ENCODE measurements at regions not wholly inside any gene's neighbourhood (a gene's known extent, or its start where the extent isn't known, plus 50 kb on each side); places are given as distances from the start of the nearest gene placed in this dataset.

DNA sequence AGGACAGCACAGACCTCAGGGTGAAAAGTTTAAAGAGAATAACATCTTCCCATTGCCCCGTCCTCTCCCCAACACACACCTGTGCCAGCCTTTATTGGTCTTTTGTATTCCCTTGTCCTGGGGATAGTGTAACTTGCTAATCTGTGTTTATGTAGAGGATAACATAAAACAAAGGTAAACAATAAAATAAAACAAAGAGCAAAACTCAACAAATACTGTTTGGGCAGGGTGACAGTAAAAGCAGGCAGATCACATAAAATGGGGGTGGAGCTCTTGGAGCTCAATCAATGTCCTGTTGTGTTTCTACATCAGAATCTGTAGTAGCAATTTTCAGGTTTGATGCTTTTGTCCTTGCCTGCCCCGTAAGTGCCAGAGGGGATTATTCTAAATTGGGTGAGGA, 1939.7 kb downstream of the TP53TG3F start:
- no peak for FAIRE-seq

DNA sequence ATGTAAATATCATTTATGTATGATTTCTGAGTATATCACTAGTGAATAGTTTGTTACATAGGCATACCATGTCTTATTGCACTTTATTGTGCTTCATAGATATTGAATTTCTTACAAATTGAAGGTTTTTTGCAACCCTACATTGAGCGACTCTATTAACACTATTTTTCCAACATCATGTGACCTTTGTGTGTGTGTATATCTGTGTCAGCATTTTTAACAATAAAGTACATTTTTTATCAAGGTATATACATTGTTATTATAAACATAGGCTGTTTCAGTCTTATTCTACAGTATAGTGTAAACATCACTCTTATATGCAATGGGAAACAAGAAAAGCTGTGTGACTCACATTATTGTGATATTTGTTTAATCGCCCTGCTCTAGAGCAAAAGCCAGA, 1944.9 kb downstream of the TP53TG3F start:
- FAIRE-seq: no peak

DNA sequence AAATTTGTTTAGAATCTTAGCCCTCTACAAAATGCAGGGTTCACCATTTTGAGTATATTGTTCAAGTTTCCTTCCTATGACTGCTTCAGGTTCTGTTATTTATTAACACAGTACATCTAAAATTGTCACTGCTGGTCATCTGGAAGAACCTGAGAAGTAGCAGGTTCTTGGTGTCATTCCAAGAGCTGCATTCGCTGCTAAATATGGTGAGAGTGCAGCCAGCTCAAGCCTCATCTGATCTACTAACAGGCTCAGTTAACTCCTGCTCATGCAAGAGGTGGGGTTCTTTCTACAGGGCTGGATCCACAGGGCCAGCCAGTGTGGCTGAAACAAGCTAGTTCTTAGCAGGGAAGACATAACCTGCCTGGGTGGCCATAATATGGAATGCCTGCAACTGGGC, 1946.1 kb downstream of the TP53TG3F start:
- no peak for FAIRE-seq

DNA sequence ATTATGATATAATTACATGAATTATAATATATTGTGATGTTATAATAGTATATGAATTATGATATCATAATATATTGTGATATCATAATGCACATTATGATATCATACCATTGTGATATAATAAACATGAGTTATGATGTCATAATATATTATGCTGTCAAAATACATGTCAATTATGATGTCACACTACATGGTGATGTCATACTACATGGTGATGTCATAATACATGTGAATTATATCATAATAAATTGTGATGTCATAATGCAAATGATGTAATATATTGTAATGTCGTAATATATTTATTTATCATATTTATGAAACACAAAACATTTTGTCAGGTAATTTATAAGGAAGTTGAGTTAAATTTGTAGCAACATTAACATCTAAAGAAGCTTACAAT, 1950.1 kb downstream of the TP53TG3F start:
- FAIRE-seq: peak; percentile 53

- FAIRE-seq: no peak
Observed at GRCh38 chr16:35410438-35410837, 1951.0 kb downstream of the TP53TG3F start.

- no peak for FAIRE-seq
Observed at GRCh38 chr16:35411156-35411555, 1951.7 kb downstream of the TP53TG3F start.

DNA sequence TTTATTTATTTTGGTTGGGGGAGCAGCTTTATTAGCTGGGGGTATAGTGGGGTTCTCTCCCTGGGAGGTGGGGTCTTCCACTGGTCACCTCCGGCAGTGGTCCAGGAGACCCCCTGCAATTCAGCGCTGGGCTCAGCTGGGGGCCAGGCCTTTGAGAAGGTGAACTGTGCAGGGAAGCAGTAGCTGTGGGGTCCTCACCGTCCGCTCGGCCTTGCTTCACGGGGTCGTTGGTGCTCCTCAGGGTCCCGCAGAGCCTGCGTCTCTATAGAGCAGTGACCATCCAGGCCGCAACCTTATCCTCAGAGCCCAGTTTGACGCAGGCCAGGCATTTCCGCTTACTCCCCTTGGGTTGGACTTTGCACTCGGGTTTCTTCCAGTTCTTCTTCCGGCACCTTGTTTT, 1954.7 kb downstream of the TP53TG3F start:
- FAIRE-seq: no peak

GRCh38 chr16:35414563-35414962, 1955.2 kb downstream of the TP53TG3F start:
- no peak for FAIRE-seq

- FAIRE-seq: no peak
Observed at GRCh38 chr16:35425270-35425669, 1965.9 kb downstream of the TP53TG3F start.

DNA sequence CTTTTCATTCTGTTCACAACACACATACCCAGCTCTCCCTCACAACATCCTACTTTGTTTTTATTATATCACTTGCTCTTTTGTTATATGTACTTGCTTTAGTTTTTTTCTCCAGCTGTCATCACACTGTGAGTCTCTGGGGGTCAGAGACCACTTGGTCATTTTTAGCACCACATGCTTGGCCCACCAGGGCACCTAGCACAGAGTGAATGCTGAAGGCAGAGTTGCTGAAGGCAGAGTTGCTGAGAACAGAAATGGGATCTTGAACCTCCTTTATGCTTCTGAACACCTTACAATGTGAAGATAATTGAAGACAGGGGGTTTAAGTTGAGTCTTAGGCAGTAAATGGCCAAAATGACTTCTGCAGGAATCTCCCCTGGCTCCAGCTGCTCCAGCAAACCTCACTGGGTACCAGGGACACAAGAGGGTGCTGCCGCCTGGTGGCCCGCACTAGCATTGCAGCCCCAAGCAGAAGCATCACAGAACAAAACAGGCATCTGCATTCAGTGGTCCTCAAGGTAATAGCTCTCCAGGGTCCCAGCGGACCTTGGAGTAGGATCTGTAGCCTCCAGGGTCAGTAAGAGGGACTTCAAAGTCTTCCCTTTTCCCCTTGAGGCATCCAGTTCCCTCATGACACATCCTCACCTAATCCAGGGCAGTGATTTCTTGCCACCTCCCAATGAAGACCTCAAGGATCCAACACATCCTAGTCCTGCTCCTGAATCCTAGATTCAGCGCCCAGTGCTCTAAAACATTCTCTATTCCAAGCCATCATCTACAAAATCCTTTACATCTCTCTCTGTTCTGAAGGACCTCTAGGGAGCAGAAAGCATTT, 1972.6 kb downstream of the TP53TG3F start:
- no peak for FAIRE-seq

GRCh38 chr16:35440875-35441274, 1981.5 kb downstream of the TP53TG3F start:
- no peak for FAIRE-seq

DNA sequence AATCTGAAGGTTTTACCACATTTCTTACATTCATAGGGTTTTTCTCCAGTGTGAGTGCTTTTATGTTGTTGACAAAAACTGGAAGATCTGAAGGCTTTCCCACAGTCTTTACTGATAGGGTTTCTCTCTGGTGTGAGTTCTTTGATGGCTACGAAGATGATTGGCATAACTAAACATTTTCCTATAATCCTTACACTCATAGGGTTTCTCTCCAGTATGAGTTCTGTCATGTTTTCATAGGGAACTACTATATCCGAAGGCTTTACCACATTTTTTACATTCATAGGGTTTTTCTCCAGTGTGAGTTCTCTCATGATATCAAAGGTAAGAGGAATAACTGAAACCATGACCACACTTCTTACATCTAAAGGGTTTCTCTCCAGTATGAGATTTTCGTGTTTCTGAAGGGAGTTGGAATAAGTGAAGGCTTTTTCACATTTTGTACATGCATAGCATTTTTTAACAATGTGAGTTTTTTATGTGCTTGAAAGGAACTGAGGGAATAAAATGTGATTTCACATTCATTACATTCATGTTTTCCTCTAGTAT, 1987.7 kb downstream of the TP53TG3F start:
- FAIRE-seq: no peak

DNA sequence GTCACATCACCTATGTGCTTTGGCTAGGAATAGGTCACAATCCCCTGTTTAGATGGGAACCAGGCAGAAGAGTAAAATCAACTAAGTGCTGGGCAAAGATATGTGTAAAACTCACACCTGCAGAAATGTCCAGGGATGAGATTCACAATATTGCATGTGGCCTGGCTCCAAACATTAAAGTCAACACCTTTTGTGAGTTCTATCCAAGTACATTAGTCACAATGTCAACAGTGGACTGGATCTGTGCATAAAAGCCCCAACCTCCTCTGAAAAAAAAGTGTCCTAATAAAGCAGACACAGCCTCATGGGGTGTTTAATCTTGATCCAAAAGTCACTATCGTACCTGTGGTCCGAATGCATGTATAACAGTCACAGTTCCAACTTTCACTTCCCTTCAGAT, 1990.3 kb downstream of the TP53TG3F start:
- no peak for FAIRE-seq

DNA sequence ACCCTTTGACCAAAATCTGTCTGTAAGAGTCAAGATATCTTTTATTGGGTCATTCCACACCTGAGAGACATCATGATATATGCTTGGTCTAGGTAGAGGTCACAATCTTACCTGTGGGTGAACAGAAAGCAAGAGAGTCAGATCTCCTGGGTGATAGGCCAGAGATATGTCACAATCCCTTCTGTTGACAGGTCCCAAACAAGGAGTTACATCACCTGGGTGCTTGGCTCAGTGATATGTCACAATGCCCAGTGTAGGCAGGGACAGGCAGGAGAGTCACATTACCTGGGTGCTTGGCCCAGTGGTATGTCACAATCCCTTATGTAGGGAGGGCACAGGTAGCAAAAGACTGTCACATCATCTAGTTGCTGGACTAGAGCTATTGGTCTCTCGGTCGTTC, 1991.2 kb downstream of the TP53TG3F start:
- no peak for FAIRE-seq

DNA sequence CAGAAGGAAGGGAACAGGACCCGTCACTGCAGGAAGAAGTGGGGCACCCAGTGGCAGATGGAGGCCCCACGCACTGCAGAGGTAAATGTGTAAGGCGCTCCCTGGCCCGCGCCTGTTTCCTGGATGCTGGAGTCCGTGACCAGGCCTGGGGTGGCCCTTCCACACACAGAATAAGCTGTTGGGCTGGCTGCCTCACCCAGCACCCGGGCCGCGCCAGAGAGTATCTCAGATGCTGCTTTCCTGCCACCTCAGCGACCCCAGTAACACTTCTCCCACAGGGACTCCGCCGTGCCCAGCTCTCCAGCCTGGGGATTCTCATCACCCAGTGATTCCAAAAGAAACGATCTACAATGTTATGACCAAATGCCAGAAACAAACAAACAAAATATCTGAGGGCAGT, 1993.1 kb downstream of the TP53TG3F start:
- FAIRE-seq: no peak

GRCh38 chr16:35463358-35463757, 2003.9 kb downstream of the TP53TG3F start:
- no peak for FAIRE-seq

DNA sequence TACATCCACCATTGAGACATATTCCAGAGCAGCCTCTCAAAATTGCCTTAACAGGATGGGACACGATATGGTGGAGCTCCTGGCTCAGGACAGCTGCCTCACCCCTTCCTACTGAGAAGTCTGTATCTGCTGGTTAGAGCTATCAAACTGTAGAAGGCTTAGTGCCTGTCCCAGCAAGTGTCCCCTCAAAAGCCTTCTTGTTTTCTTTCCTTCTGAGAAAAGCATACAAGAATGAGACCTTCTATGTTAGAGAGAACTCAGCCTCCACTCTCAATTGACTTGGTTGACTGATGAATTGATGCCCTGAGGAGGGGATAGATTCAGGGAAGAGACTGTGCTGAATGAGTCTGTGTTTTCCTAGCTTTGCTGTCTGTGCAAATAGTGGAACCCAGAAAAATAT, 2020.9 kb downstream of the TP53TG3F start:
- no peak for FAIRE-seq

GRCh38 chr16:35480988-35481387, 2021.6 kb downstream of the TP53TG3F start:
- no peak for FAIRE-seq

DNA sequence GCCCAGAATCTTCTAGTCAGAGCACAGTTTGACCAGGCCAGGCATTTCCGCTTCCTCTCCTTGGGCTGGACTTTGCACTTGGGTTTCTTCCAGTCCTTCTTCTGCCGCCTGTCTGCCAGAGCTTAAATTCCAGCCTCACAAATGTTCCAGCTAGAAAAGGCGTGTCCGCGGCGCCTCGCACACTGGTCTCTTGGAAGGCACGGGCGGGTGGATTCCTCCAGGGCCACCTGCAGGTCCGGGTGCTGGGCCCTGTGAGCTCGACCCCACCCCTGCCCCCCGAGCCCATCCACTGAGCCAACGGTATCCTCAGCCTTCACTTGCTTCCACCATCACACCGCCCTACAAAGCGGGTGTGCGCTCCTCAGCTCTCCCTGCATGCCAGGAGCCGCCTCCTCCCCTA, 2026.5 kb downstream of the TP53TG3F start:
- FAIRE-seq: no peak

DNA sequence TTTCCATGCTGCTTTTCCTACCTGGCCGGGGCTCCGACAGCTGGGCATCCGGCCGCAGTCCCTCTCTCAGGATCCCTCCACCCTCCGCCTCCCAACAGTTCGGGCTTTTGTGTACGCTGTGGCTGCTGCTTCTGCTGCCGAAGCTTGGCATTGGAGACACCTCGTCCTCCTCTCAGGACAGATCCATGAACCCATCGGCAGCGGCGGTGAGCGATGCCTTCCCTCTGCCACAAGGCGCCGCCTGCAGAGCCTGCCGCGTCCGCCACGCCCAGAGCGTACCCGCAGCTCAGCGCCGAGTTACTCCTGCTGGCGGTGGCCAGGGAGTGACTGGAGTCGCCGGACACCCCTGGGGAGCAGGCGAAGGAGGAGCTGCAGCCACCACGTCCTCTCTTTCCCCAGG, 2032.8 kb downstream of the TP53TG3F start:
- no peak for FAIRE-seq

DNA sequence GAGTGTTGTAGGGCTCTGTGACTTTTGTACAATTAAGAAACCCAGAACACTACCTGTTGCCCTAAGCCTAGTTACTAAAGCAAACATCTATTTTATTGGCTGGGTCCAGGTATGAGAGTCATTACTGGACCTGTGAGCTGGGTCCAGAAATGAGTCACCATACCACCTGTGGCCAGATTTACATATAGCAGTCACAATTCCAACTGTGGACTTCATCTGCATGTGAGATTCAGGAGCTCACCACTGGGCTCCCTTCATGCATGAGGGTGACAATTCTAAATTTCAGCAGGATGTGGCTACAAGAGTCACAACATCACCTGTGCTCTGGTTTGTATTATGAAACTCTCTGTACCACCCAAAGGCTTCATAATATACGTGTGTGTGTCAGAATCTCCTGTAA, 2038.0 kb downstream of the TP53TG3F start:
- no peak for FAIRE-seq

- FAIRE-seq: no peak
Observed at GRCh38 chr16:35506018-35506897, 2046.8 kb downstream of the TP53TG3F start.

- FAIRE-seq: no peak
Observed at GRCh38 chr16:35506898-35507194, 2047.4 kb downstream of the TP53TG3F start.

DNA sequence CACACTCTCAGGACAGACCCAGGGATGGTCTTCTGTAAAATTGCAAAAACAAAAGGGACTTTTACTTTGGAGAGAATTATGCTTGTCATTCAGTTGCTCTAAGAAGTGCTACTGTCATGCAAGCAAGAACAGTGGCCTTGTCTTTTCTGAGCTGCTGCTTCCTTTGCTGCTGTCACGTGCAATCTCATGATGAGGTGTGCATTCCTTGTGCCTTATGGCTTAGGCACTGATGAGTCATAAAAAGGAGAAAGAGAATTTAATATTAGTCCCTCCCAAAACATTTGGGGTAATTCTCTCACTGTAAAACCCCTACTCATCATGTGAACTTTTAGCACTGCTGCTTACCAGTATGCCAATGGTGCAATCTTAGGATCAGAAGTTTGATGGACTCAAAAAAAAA, 2051.3 kb downstream of the TP53TG3F start:
- no peak for FAIRE-seq

Data from TTC549 (cell line).